OCI-LY1 (cell line): ENCODE measurements at regions not wholly inside any gene's neighbourhood (a gene's known extent, or its start where the extent isn't known, plus 50 kb on each side); places are given as distances from the start of the nearest gene placed in this dataset.

Experiments used
- H2AFZ ChIP-seq: fragments of 200-600 bp; sonication (generic), shearing (Covaris generic); 2 replicates; pipeline ENCODE4 v1.6.0; 2014; ENCODE audit warnings: antibody characterized with exemption, mild to moderate bottlenecking, low read length
- H3F3A ChIP-seq: fragments of 200-600 bp; sonication (generic), shearing (Covaris generic); 2 replicates; pipeline ENCODE4 v1.6.0; 2014; ENCODE audit warnings: mild to moderate bottlenecking, antibody characterized with exemption, low read length, moderate library complexity; ENCODE audit not compliant: insufficient read depth
- H3K27ac ChIP-seq: fragments of 200-600 bp; sonication (generic); 2 replicates; pipeline ENCODE4 v1.5.1; 2014; ENCODE audit warnings: low read length, mixed run types, mild to moderate bottlenecking, low read depth; ENCODE audit not compliant: poor library complexity, severe bottlenecking
- H3K27me3 ChIP-seq: fragments of 200-600 bp; sonication (generic); 2 replicates; pipeline ENCODE4 v1.6.0; 2014; ENCODE audit warnings: antibody characterized with exemption, mild to moderate bottlenecking, low read length, moderate library complexity; ENCODE audit not compliant: insufficient read depth
- H3K36me3 ChIP-seq: fragments of 200-600 bp; sonication (generic); 2 replicates; pipeline ENCODE4 v1.6.1; 2014; ENCODE audit warnings: mild to moderate bottlenecking, antibody characterized with exemption, low read length, moderate library complexity, mixed read lengths; ENCODE audit not compliant: insufficient read depth
- H3K4me1 ChIP-seq: fragments of 200-600 bp; sonication (generic); 2 replicates; pipeline ENCODE4 v1.5.1; 2014; ENCODE audit warnings: mild to moderate bottlenecking, low read length, moderate library complexity; ENCODE audit not compliant: insufficient read depth, severe bottlenecking
- H3K4me2 ChIP-seq: fragments of 200-600 bp; sonication (generic), shearing (Covaris generic); 2 replicates; pipeline ENCODE4 v1.6.1; 2014; ENCODE audit warnings: low read length
- H3K4me3 ChIP-seq: fragments of 200-600 bp; sonication (generic); 2 replicates; pipeline ENCODE4 v1.5.1; 2014; ENCODE audit warnings: low read length, low read depth, mild to moderate bottlenecking, mixed read lengths; ENCODE audit not compliant: poor library complexity, severe bottlenecking
- H3K79me2 ChIP-seq: fragments of 200-600 bp; shearing (Covaris generic); 2 replicates; pipeline ENCODE4 v1.6.1; 2016; ENCODE audit warnings: mixed run types, low read length, mixed read lengths; ENCODE audit not compliant: insufficient read depth
- H3K9ac ChIP-seq: fragments of 200-600 bp; sonication (generic), shearing (Covaris generic); 2 replicates; pipeline ENCODE4 v1.6.1; 2014; ENCODE audit warnings: mild to moderate bottlenecking, low read length, mixed read lengths
- H3K9me2 ChIP-seq: fragments of 200-600 bp; sonication (generic), shearing (Covaris generic); 2 replicates; pipeline ENCODE4 v1.6.1; 2014; ENCODE audit warnings: low read depth, mild to moderate bottlenecking, low read length, mixed read lengths
- H3K9me3 ChIP-seq: fragments of 200-600 bp; shearing (Covaris generic); 2 replicates; pipeline ENCODE4 v1.6.1; 2014; ENCODE audit warnings: low read length, mixed read lengths
- H4K20me1 ChIP-seq: fragments of 200-600 bp; sonication (generic), shearing (Covaris generic); 2 replicates; pipeline ENCODE4 v1.6.0; 2016; ENCODE audit warnings: mild to moderate bottlenecking, low read length; ENCODE audit not compliant: insufficient read depth
- EZH2 ChIP-seq: fragments of 200-600 bp; sonication (generic), shearing (Covaris generic); IDR thresholded peaks from 2 replicates; pipeline ENCODE4 v1.8.0; 2017; ENCODE audit warnings: borderline replicate concordance, mixed run types, mild to moderate bottlenecking, antibody characterized with exemption, low read length, moderate library complexity, mixed read lengths
- TF ChIP-seq, protein P1 (sequence below): fragments of 200-600 bp; sonication (generic), shearing (Covaris generic); IDR thresholded peaks from 2 replicates; pipeline ENCODE4 v1.5.1; 2017; ENCODE audit warnings: mild to moderate bottlenecking, antibody characterized with exemption, low read length, moderate library complexity, mixed read lengths

DNA sequence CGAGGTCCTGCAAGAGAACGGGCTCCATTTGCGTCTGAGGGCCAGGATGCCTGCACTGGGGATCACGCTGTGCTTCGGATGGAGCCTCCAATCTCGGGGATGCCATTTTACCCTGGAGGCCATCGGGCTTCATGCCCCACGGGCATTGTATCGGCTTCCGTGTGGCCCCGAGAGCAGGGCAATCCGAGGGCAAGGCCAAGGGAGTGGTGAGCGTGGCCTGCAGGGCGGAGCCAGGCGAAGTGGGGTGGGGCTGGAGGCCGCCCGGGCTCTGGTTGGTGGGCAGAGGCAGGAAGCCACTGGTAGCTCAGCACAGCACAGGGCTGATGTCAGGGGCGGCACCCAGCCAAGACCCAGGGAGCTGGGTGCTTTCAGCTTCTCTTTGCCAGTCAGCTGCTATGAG is 57.5 kb upstream of the BHLHE23 start:
- Histone ChIP-seq H3K27ac (no peak overlapping the region), H2AFZ (no peak overlapping the region), H3K4me3 (no peak overlapping the region), H3K27me3 (no peaks in the 10 kb centered on the region), H4K20me1 (no peaks in the 10 kb centered on the region), H3K4me1 (no peaks in the 10 kb centered on the region), H3K4me2 (no peak overlapping the region), H3K36me3 (no peaks in the 10 kb centered on the region), H3K9me2 (no peaks in the 10 kb centered on the region), H3K9ac (no peak overlapping the region), H3F3A (no peaks in the 10 kb centered on the region), H3K9me3 (no peaks in the 10 kb centered on the region), H3K79me2 (no peaks in the 10 kb centered on the region)
- TF ChIP-seq EZH2, result no peak
- TF ChIP-seq, protein P1, sequence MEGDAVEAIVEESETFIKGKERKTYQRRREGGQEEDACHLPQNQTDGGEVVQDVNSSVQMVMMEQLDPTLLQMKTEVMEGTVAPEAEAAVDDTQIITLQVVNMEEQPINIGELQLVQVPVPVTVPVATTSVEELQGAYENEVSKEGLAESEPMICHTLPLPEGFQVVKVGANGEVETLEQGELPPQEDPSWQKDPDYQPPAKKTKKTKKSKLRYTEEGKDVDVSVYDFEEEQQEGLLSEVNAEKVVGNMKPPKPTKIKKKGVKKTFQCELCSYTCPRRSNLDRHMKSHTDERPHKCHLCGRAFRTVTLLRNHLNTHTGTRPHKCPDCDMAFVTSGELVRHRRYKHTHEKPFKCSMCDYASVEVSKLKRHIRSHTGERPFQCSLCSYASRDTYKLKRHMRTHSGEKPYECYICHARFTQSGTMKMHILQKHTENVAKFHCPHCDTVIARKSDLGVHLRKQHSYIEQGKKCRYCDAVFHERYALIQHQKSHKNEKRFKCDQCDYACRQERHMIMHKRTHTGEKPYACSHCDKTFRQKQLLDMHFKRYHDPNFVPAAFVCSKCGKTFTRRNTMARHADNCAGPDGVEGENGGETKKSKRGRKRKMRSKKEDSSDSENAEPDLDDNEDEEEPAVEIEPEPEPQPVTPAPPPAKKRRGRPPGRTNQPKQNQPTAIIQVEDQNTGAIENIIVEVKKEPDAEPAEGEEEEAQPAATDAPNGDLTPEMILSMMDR, result no peak

- Histone ChIP-seq H3K36me3 (no peaks in the 10 kb centered on the region), H3K27ac (no peak overlapping the region), H4K20me1 (no peaks in the 10 kb centered on the region), H2AFZ (no peak overlapping the region), H3K9ac (no peak overlapping the region), H3K9me2 (no peaks in the 10 kb centered on the region), H3K27me3 (no peaks in the 10 kb centered on the region), H3K9me3 (no peaks in the 10 kb centered on the region), H3K4me1 (no peaks in the 10 kb centered on the region), H3K4me3 (no peak overlapping the region), H3K4me2 (no peak overlapping the region), H3F3A (peaks cover 3% of the 10 kb centered on the region; the same call in 1 of the 2 replicates), H3K79me2 (no peaks in the 10 kb centered on the region)
- TF ChIP-seq EZH2, result no peak
- TF ChIP-seq, protein P1, result no peak
Measured at GRCh38 chr20:63062188-63063140, 55.7 kb upstream of the BHLHE23 start.

DNA sequence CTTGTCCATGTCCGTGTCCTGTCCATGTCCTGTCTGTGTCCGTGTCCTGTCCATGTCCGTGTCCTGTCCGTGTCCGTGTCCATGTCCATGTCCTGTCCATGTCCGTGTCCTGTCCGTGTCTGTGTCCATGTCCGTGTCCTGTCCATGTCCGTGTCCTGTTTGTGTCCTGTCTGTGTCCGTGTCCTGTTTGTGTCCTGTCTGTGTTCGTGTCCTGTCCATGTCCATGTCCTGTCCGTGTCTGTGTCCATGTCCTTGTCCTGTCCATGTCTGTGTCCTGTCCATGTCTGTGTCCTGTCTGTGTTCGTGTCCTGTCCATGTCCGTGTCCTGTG is 55.0 kb upstream of the BHLHE23 start:
- Histone ChIP-seq H3K79me2 (no peaks in the 10 kb centered on the region), H3K27ac (no peak overlapping the region), H3K36me3 (no peaks in the 10 kb centered on the region), H3K9ac (no peak overlapping the region), H3K27me3 (no peaks in the 10 kb centered on the region), H4K20me1 (no peaks in the 10 kb centered on the region), H3K9me3 (no peaks in the 10 kb centered on the region), H3K9me2 (no peaks in the 10 kb centered on the region), H3F3A (peaks cover 11% of the 10 kb centered on the region; the same call in 1 of the 2 replicates), H3K4me3 (no peak overlapping the region), H3K4me1 (no peaks in the 10 kb centered on the region), H3K4me2 (no peak overlapping the region), H2AFZ (no peak overlapping the region)
- TF ChIP-seq, protein P1, result no peak
- no peak for TF ChIP-seq EZH2
